DND-41 (cell line): ENCODE measurements at regions not wholly inside any gene's neighbourhood (a gene's known extent, or its start where the extent isn't known, plus 50 kb on each side); places are given as distances from the start of the nearest gene placed in this dataset.

Experiments
- ATAC-seq: fragments of 200-7000 bp; cut with Tn5 transposase; 3 replicates; pipeline ENCODE4 v1.9.1; 2021; ENCODE audit warnings: low read depth; ENCODE audit not compliant: insufficient read depth
- DNase-seq: peaks from one replicate; pipeline ENCODE4 v3.0.0-alpha.2; 2020
- H2AFZ ChIP-seq: 2 replicates; pipeline ENCODE4 v1.6.0; 2012; ENCODE audit warnings: low read depth, low read length
- H3K27ac ChIP-seq: 2 replicates; pipeline ENCODE4 v1.5.1; 2012; ENCODE audit warnings: low read length, inconsistent platforms
- H3K27me3 ChIP-seq: fragments of 200-600 bp; sonication (generic); 2 replicates; pipeline ENCODE4 v1.6.0; 2012; ENCODE audit warnings: low read length, mild to moderate bottlenecking, inconsistent platforms; ENCODE audit not compliant: insufficient read depth, poor library complexity
- H3K36me3 ChIP-seq: 2 replicates; pipeline ENCODE4 v1.5.1; 2012; ENCODE audit warnings: low read length, inconsistent platforms; ENCODE audit not compliant: insufficient read depth
- H3K4me1 ChIP-seq: 2 replicates; pipeline ENCODE4 v1.5.1; 2012; ENCODE audit warnings: mild to moderate bottlenecking, low read length; ENCODE audit not compliant: insufficient read depth
- H3K4me2 ChIP-seq: 2 replicates; pipeline ENCODE4 v1.6.0; 2012; ENCODE audit warnings: mild to moderate bottlenecking, moderate library complexity, low read length, inconsistent platforms; ENCODE audit not compliant: insufficient read depth
- H3K4me3 ChIP-seq, 2 experiments: fragments of 200-600 bp in 1 of 2; shearing (Covaris generic) in 1 of 2; 2 replicates each; pipeline ENCODE4 v1.5.1; 2012 to 2016; ENCODE audit warnings: inconsistent platforms in 2 of 2, low read length in 2 of 2, mild to moderate bottlenecking in 2 of 2, low read depth in 1 of 2, moderate library complexity in 1 of 2
- H3K79me2 ChIP-seq: 2 replicates; pipeline ENCODE4 v1.6.0; 2012; ENCODE audit warnings: low read length, inconsistent platforms; ENCODE audit not compliant: insufficient read depth
- H3K9ac ChIP-seq: 2 replicates; pipeline ENCODE4 v1.6.0; 2012; ENCODE audit warnings: low read depth, mild to moderate bottlenecking, inconsistent platforms, low read length, moderate library complexity
- H3K9me3 ChIP-seq: 2 replicates; pipeline ENCODE4 v1.5.1; 2012; ENCODE audit warnings: low read length, moderate library complexity, mild to moderate bottlenecking, inconsistent platforms; ENCODE audit not compliant: insufficient read depth, severe bottlenecking
- H4K20me1 ChIP-seq: 2 replicates; pipeline ENCODE4 v1.6.0; 2012; ENCODE audit warnings: low read length; ENCODE audit not compliant: insufficient read depth
- CTCF ChIP-seq: IDR thresholded peaks from 2 replicates; pipeline ENCODE4 v1.5.1; 2012; ENCODE audit warnings: borderline replicate concordance, low read length, moderate library complexity, mild to moderate bottlenecking; ENCODE audit not compliant: poor library complexity, severe bottlenecking; ENCODE audit errors: extremely low read depth
- EZH2 ChIP-seq: IDR thresholded peaks from 3 replicates; pipeline ENCODE4 v1.6.1; 2012; ENCODE audit warnings: borderline replicate concordance, low read depth, mild to moderate bottlenecking, moderate library complexity, low read length, inconsistent platforms; ENCODE audit not compliant: severe bottlenecking

GRCh38 chr10:62529396-62529795 is 155.2 kb downstream of the ZNF365 start:
- Histone ChIP-seq H3K79me2 (no peaks in the 10 kb centered on the region), H3K4me3 (no peak overlapping the region), H3K9ac (no peak overlapping the region), H3K27ac (peak overlapping the region; percentile 62), H3K4me2 (peak overlapping the region; percentile 51; the same call in 1 of the 2 replicates), H3K36me3 (no peaks in the 10 kb centered on the region), H4K20me1 (no peaks in the 10 kb centered on the region), H3K27me3 (no peaks in the 10 kb centered on the region), H3K9me3 (peaks cover 6% of the 10 kb centered on the region), H3K4me1 (peaks cover 41% of the 10 kb centered on the region), H2AFZ (peak overlapping the region; percentile 53)
- TF ChIP-seq EZH2, result no peak
- no peak for TF ChIP-seq CTCF
- ATAC-seq (no peak), DNase-seq (peak; percentile 27)

GRCh38 chr10:62534031-62534430 is 159.9 kb downstream of the ZNF365 start:
- Histone ChIP-seq H3K27ac (no peak overlapping the region), H3K79me2 (no peaks in the 10 kb centered on the region), H3K9me3 (peaks cover 6% of the 10 kb centered on the region), H2AFZ (no peak overlapping the region), H3K9ac (no peak overlapping the region), H3K27me3 (no peaks in the 10 kb centered on the region), H3K4me3 (no peak overlapping the region), H3K36me3 (no peaks in the 10 kb centered on the region), H3K4me1 (peaks cover 15% of the 10 kb centered on the region), H4K20me1 (no peaks in the 10 kb centered on the region), H3K4me2 (no peak overlapping the region)
- TF ChIP-seq EZH2 (no peak), CTCF (no peak)
- ATAC-seq (no peak), DNase-seq (no peak)

- DNase-seq (no peak), ATAC-seq (no peak)
- no peak overlapping the region for H3K9ac ChIP-seq
- no peak overlapping the region for H3K4me3 ChIP-seq
- H3K27me3 ChIP-seq, result no peaks in the 10 kb centered on the region
- no peak overlapping the region for H3K27ac ChIP-seq
- no peak overlapping the region for H3K4me2 ChIP-seq
- H3K79me2 ChIP-seq, result no peaks in the 10 kb centered on the region
- H3K9me3 ChIP-seq, result no peaks in the 10 kb centered on the region
- TF ChIP-seq CTCF (no peak), EZH2 (no peak)
- no peaks in the 10 kb centered on the region for H3K36me3 ChIP-seq
- no peak overlapping the region for H2AFZ ChIP-seq
- no peaks in the 10 kb centered on the region for H4K20me1 ChIP-seq
- H3K4me1 ChIP-seq, result no peaks in the 10 kb centered on the region
Measured at GRCh38 chr10:62538606-62539005, 164.4 kb downstream of the ZNF365 start.

GRCh38 chr10:62540389-62540788 is 166.2 kb downstream of the ZNF365 start:
- Histone ChIP-seq H3K79me2 (no peaks in the 10 kb centered on the region), H3K4me2 (no peak overlapping the region), H4K20me1 (no peaks in the 10 kb centered on the region), H3K4me3 (no peak overlapping the region), H3K9ac (no peak overlapping the region), H3K4me1 (no peaks in the 10 kb centered on the region), H3K27me3 (no peaks in the 10 kb centered on the region), H3K27ac (no peak overlapping the region), H2AFZ (no peak overlapping the region), H3K36me3 (no peaks in the 10 kb centered on the region), H3K9me3 (no peaks in the 10 kb centered on the region)
- TF ChIP-seq EZH2 (no peak), CTCF (no peak)
- ATAC-seq (no peak), DNase-seq (no peak)
